ENCODE measurements at regions not wholly inside any gene's neighbourhood (a gene's known extent, or its start where the extent isn't known, plus 50 kb on each side); places are given as distances from the start of the nearest gene placed in this dataset.

- H3K27me3 ChIP-seq (ENCODE audit: control insufficient read depth in 1 of 2, insufficient read depth in 2 of 2, low read length in 2 of 2), result no peaks in the 10 kb centered on the region
- H3K36me3 ChIP-seq (ENCODE audit: control insufficient read depth in 1 of 2, insufficient read depth in 2 of 2, low read length in 2 of 2), result no peaks in the 10 kb centered on the region
- H3K9me3 ChIP-seq (ENCODE audit: control insufficient read depth in 1 of 2, low read length in 2 of 2), result no peaks in the 10 kb centered on the region
- no peak overlapping the region for H3K9ac ChIP-seq (ENCODE audit: low read depth in 1 of 2, low read length in 2 of 2)
- peaks cover 39 to 52% of the 10 kb centered on the region in 2 donors for H3K4me1 ChIP-seq (ENCODE audit: control insufficient read depth in 1 of 2, insufficient read depth in 2 of 2, low read length in 2 of 2)
- no peak overlapping the region for H3K4me3 ChIP-seq (ENCODE audit: low read depth in 1 of 2, low read length in 2 of 2)
- no peak overlapping the region for H3K27ac ChIP-seq (ENCODE audit: low read depth, low read length)
These were observed 138.4 kb upstream of the IPO9 start for GRCh38 chr1:201690528-201690927.

GRCh38 chr1:201691716-201692554, 137.0 kb upstream of the IPO9 start:
- H3K27ac ChIP-seq (ENCODE audit: low read depth, low read length), result no peak overlapping the region
- peaks cover 43 to 48% of the 10 kb centered on the region in 2 donors for H3K4me1 ChIP-seq (ENCODE audit: control insufficient read depth in 1 of 2, insufficient read depth in 2 of 2, low read length in 2 of 2)
- no peaks in the 10 kb centered on the region for H3K9me3 ChIP-seq (ENCODE audit: control insufficient read depth in 1 of 2, low read length in 2 of 2)
- H3K36me3 ChIP-seq (ENCODE audit: control insufficient read depth in 1 of 2, insufficient read depth in 2 of 2, low read length in 2 of 2), result no peaks in the 10 kb centered on the region
- no peaks in the 10 kb centered on the region for H3K27me3 ChIP-seq (ENCODE audit: control insufficient read depth in 1 of 2, insufficient read depth in 2 of 2, low read length in 2 of 2)
- no peak overlapping the region for H3K9ac ChIP-seq (ENCODE audit: low read depth in 1 of 2, low read length in 2 of 2)
- H3K4me3 ChIP-seq (ENCODE audit: low read depth in 1 of 2, low read length in 2 of 2), result no peak overlapping the region

GRCh38 chr1:201692555-201693394, 136.2 kb upstream of the IPO9 start:
- H3K36me3 ChIP-seq (ENCODE audit: control insufficient read depth in 1 of 2, insufficient read depth in 2 of 2, low read length in 2 of 2), result no peaks in the 10 kb centered on the region
- peaks cover 34 to 41% of the 10 kb centered on the region in 2 donors for H3K4me1 ChIP-seq (ENCODE audit: control insufficient read depth in 1 of 2, insufficient read depth in 2 of 2, low read length in 2 of 2)
- H3K9ac ChIP-seq (ENCODE audit: low read depth in 1 of 2, low read length in 2 of 2), result no peak overlapping the region
- no peaks in the 10 kb centered on the region for H3K9me3 ChIP-seq (ENCODE audit: control insufficient read depth in 1 of 2, low read length in 2 of 2)
- no peak overlapping the region for H3K27ac ChIP-seq (ENCODE audit: low read depth, low read length)
- H3K4me3 ChIP-seq (ENCODE audit: low read depth in 1 of 2, low read length in 2 of 2), result no peak overlapping the region
- no peaks in the 10 kb centered on the region for H3K27me3 ChIP-seq (ENCODE audit: control insufficient read depth in 1 of 2, insufficient read depth in 2 of 2, low read length in 2 of 2)

GRCh38 chr1:201693890-201694607, 134.9 kb upstream of the IPO9 start:
- Histone ChIP-seq H3K9ac (ENCODE audit: low read depth in 1 of 2, low read length in 2 of 2) (no peak overlapping the region), H3K27ac (ENCODE audit: low read depth, low read length) (no peak overlapping the region), H3K4me3 (ENCODE audit: low read depth in 1 of 2, low read length in 2 of 2) (no peak overlapping the region), H3K27me3 (ENCODE audit: control insufficient read depth in 1 of 2, insufficient read depth in 2 of 2, low read length in 2 of 2) (no peaks in the 10 kb centered on the region), H3K36me3 (ENCODE audit: control insufficient read depth in 1 of 2, insufficient read depth in 2 of 2, low read length in 2 of 2) (no peaks in the 10 kb centered on the region), H3K4me1 (ENCODE audit: control insufficient read depth in 1 of 2, insufficient read depth in 2 of 2, low read length in 2 of 2) (peaks cover 34 to 41% of the 10 kb centered on the region in 2 donors), H3K9me3 (ENCODE audit: control insufficient read depth in 1 of 2, low read length in 2 of 2) (no peaks in the 10 kb centered on the region)

- Histone ChIP-seq H3K27ac (ENCODE audit: low read depth, low read length) (no peak overlapping the region), H3K4me3 (ENCODE audit: low read depth in 1 of 2, low read length in 2 of 2) (no peak overlapping the region), H3K9ac (ENCODE audit: low read depth in 1 of 2, low read length in 2 of 2) (peak overlapping the region in 1 of 2 donors; percentile 6), H3K4me1 (ENCODE audit: control insufficient read depth in 1 of 2, insufficient read depth in 2 of 2, low read length in 2 of 2) (peaks cover 34 to 41% of the 10 kb centered on the region in 2 donors), H3K27me3 (ENCODE audit: control insufficient read depth in 1 of 2, insufficient read depth in 2 of 2, low read length in 2 of 2) (no peaks in the 10 kb centered on the region), H3K9me3 (ENCODE audit: control insufficient read depth in 1 of 2, low read length in 2 of 2) (no peaks in the 10 kb centered on the region), H3K36me3 (ENCODE audit: control insufficient read depth in 1 of 2, insufficient read depth in 2 of 2, low read length in 2 of 2) (no peaks in the 10 kb centered on the region)
These were observed 134.2 kb upstream of the IPO9 start for GRCh38 chr1:201694608-201695335.

- H3K27me3 ChIP-seq (ENCODE audit: control insufficient read depth in 1 of 2, insufficient read depth in 2 of 2, low read length in 2 of 2), result no peaks in the 10 kb centered on the region
- H3K4me3 ChIP-seq (ENCODE audit: low read depth in 1 of 2, low read length in 2 of 2), result no peak overlapping the region
- H3K36me3 ChIP-seq (ENCODE audit: control insufficient read depth in 1 of 2, insufficient read depth in 2 of 2, low read length in 2 of 2), result no peaks in the 10 kb centered on the region
- peaks cover 34 to 41% of the 10 kb centered on the region in 2 donors for H3K4me1 ChIP-seq (ENCODE audit: control insufficient read depth in 1 of 2, insufficient read depth in 2 of 2, low read length in 2 of 2)
- H3K9ac ChIP-seq (ENCODE audit: low read depth in 1 of 2, low read length in 2 of 2), result no peak overlapping the region
- no peak overlapping the region for H3K27ac ChIP-seq (ENCODE audit: low read depth, low read length)
- H3K9me3 ChIP-seq (ENCODE audit: control insufficient read depth in 1 of 2, low read length in 2 of 2), result no peaks in the 10 kb centered on the region
These were observed 133.3 kb upstream of the IPO9 start for GRCh38 chr1:201695607-201696006.

- H3K4me1 ChIP-seq (ENCODE audit: control insufficient read depth in 1 of 2, insufficient read depth in 2 of 2, low read length in 2 of 2), result peaks cover 34 to 41% of the 10 kb centered on the region in 2 donors
- H3K9ac ChIP-seq (ENCODE audit: low read depth in 1 of 2, low read length in 2 of 2), result no peak overlapping the region
- H3K9me3 ChIP-seq (ENCODE audit: control insufficient read depth in 1 of 2, low read length in 2 of 2), result no peaks in the 10 kb centered on the region
- no peak overlapping the region for H3K27ac ChIP-seq (ENCODE audit: low read depth, low read length)
- no peaks in the 10 kb centered on the region for H3K36me3 ChIP-seq (ENCODE audit: control insufficient read depth in 1 of 2, insufficient read depth in 2 of 2, low read length in 2 of 2)
- no peaks in the 10 kb centered on the region for H3K27me3 ChIP-seq (ENCODE audit: control insufficient read depth in 1 of 2, insufficient read depth in 2 of 2, low read length in 2 of 2)
- H3K4me3 ChIP-seq (ENCODE audit: low read depth in 1 of 2, low read length in 2 of 2), result no peak overlapping the region
These were observed 132.7 kb upstream of the IPO9 start for GRCh38 chr1:201696217-201696761.

GRCh38 chr1:201697174-201697573, 131.8 kb upstream of the IPO9 start:
- Histone ChIP-seq H3K4me1 (ENCODE audit: control insufficient read depth in 1 of 2, insufficient read depth in 2 of 2, low read length in 2 of 2) (peaks cover 32 to 41% of the 10 kb centered on the region in 2 donors), H3K4me3 (ENCODE audit: low read depth in 1 of 2, low read length in 2 of 2) (no peak overlapping the region), H3K36me3 (ENCODE audit: control insufficient read depth in 1 of 2, insufficient read depth in 2 of 2, low read length in 2 of 2) (no peaks in the 10 kb centered on the region), H3K9me3 (ENCODE audit: control insufficient read depth in 1 of 2, low read length in 2 of 2) (no peaks in the 10 kb centered on the region), H3K9ac (ENCODE audit: low read depth in 1 of 2, low read length in 2 of 2) (no peak overlapping the region), H3K27me3 (ENCODE audit: control insufficient read depth in 1 of 2, insufficient read depth in 2 of 2, low read length in 2 of 2) (no peaks in the 10 kb centered on the region), H3K27ac (ENCODE audit: low read depth, low read length) (no peak overlapping the region)

GRCh38 chr1:201701831-201702230, 127.1 kb upstream of the IPO9 start:
- Histone ChIP-seq H3K4me3 (ENCODE audit: low read depth in 1 of 2, low read length in 2 of 2) (no peak overlapping the region), H3K27me3 (ENCODE audit: control insufficient read depth in 1 of 2, insufficient read depth in 2 of 2, low read length in 2 of 2) (no peaks in the 10 kb centered on the region), H3K9ac (ENCODE audit: low read depth in 1 of 2, low read length in 2 of 2) (no peak overlapping the region), H3K27ac (ENCODE audit: low read depth, low read length) (no peak overlapping the region), H3K9me3 (ENCODE audit: control insufficient read depth in 1 of 2, low read length in 2 of 2) (no peaks in the 10 kb centered on the region), H3K36me3 (ENCODE audit: control insufficient read depth in 1 of 2, insufficient read depth in 2 of 2, low read length in 2 of 2) (no peaks in the 10 kb centered on the region), H3K4me1 (ENCODE audit: control insufficient read depth in 1 of 2, insufficient read depth in 2 of 2, low read length in 2 of 2) (peaks cover 10 to 12% of the 10 kb centered on the region in 2 donors)
